ENCODE measurements at regions not wholly inside any gene's neighbourhood (a gene's known extent, or its start where the extent isn't known, plus 50 kb on each side); places are given as distances from the start of the nearest gene placed in this dataset.

GRCh38 chr10:1923586-1923985 is 186.3 kb upstream of the ADARB2 start:
- H3K4me3 Mint-ChIP-seq = no peak overlapping the region
- TF ChIP-seq EZH2 (IDR thresholded peaks at IDR 0.05; ENCODE audit: borderline replicate concordance, insufficient read depth, low read depth, low read length, poor library complexity, severe bottlenecking) (no peak), CTCF (IDR thresholded peaks at IDR 0.05) (no peak)
- Histone ChIP-seq H3K4me2 (replicated peaks; ENCODE audit: low read depth, low read length, poor library complexity, severe bottlenecking) (no peak overlapping the region), H3K27ac (ENCODE audit: low read length in 2 of 2) (no peak overlapping the region), H3K4me3 (ENCODE audit: control extremely low read depth in 1 of 5, extremely low read depth in 1 of 5, insufficient read depth in 1 of 5, low read depth in 2 of 5, low read length in 4 of 5) (no peak overlapping the region), H3K4me1 (ENCODE audit: control insufficient read depth in 2 of 2, insufficient read depth in 2 of 2, low read length in 2 of 2) (peaks cover 0 to 9% of the 10 kb centered on the region in 2 donors), H2AFZ (ENCODE audit: insufficient read depth, low read depth, low read length, poor library complexity, severe bottlenecking) (no peak overlapping the region), H3K27me3 (replicated peaks in 1 of 4; ENCODE audit: control extremely low read depth in 1 of 4, control insufficient read depth in 3 of 4, insufficient read depth in 4 of 4, low read length in 3 of 4) (no peaks in the 10 kb centered on the region), H3K36me3 (replicated peaks in 1 of 2; ENCODE audit: control extremely low read depth in 1 of 2, control insufficient read depth in 1 of 2, extremely low read depth in 1 of 2, insufficient read depth in 2 of 2, low read length in 1 of 2) (no peaks in the 10 kb centered on the region), H3K9me3 (ENCODE audit: control extremely low read depth in 1 of 3, control insufficient read depth in 2 of 3, insufficient read depth in 1 of 3, low read length in 2 of 3) (no peaks in the 10 kb centered on the region), H3K9ac (ENCODE audit: low read length) (no peak overlapping the region), H4K20me1 (ENCODE audit: control insufficient read depth, insufficient read depth, low read length, poor library complexity, severe bottlenecking) (no peaks in the 10 kb centered on the region), H3K79me2 (ENCODE audit: control insufficient read depth, insufficient read depth, low read length) (no peaks in the 10 kb centered on the region)
- H3K4me1 Mint-ChIP-seq = no peaks in the 10 kb centered on the region
- no peaks in the 10 kb centered on the region for H3K9me3 Mint-ChIP-seq (ENCODE audit: insufficient read depth)
- intact Hi-C loops (cut with micrococcal nuclease) = no loop called here
- H3K27ac Mint-ChIP-seq = no peak overlapping the region
- H3K27me3 Mint-ChIP-seq = peaks cover 14% of the 10 kb centered on the region
- POLR2A ChIA-PET = no interaction called here
- CTCF ChIA-PET = interaction anchor here (1.7 kb wide), 1 partner anchor 502 kb away, joined by 3 read pairs; no protein-coding TSS in a partner anchor
- peak; percentile 31 for DNase-seq
- no peak for ATAC-seq (ENCODE audit: low read depth)
- 18% methylated on average over 7 of the region's 8 CpGs for WGBS (ENCODE audit: insufficient coverage)

- peaks cover 5% of the 10 kb centered on the region for H3K27me3 Mint-ChIP-seq
- no peak overlapping the region for H3K4me3 Mint-ChIP-seq
- H3K9ac ChIP-seq (ENCODE audit: low read length) = no peak overlapping the region
Measured at GRCh38 chr10:1920941-1921340, 183.6 kb upstream of the ADARB2 start.

More at GRCh38 chr10:1920941-1921340, 183.6 kb upstream of the ADARB2 start:
- intact Hi-C loops (cut with micrococcal nuclease) = no loop called here
- WGBS (ENCODE audit: insufficient coverage) = 100% methylated on average over 1 of the region's 4 CpGs
- no peaks in the 10 kb centered on the region for H4K20me1 ChIP-seq (ENCODE audit: control insufficient read depth, insufficient read depth, low read length, poor library complexity, severe bottlenecking)
- ChIA-PET CTCF (no interaction called here), POLR2A (no interaction called here)
- H3K27ac ChIP-seq (ENCODE audit: low read length in 2 of 2) = no peak overlapping the region
- no peak overlapping the region for H3K4me2 ChIP-seq (replicated peaks; ENCODE audit: low read depth, low read length, poor library complexity, severe bottlenecking)
- no peak overlapping the region for H3K4me3 ChIP-seq (ENCODE audit: control extremely low read depth in 1 of 5, extremely low read depth in 1 of 5, insufficient read depth in 1 of 5, low read depth in 2 of 5, low read length in 4 of 5)
- H3K36me3 ChIP-seq (replicated peaks in 1 of 2; ENCODE audit: control extremely low read depth in 1 of 2, control insufficient read depth in 1 of 2, extremely low read depth in 1 of 2, insufficient read depth in 2 of 2, low read length in 1 of 2) = no peaks in the 10 kb centered on the region
- peaks cover 0 to 9% of the 10 kb centered on the region in 2 donors for H3K4me1 ChIP-seq (ENCODE audit: control insufficient read depth in 2 of 2, insufficient read depth in 2 of 2, low read length in 2 of 2)
- ATAC-seq (ENCODE audit: low read depth) (no peak), DNase-seq (no peak)
- H2AFZ ChIP-seq (ENCODE audit: insufficient read depth, low read depth, low read length, poor library complexity, severe bottlenecking) = no peak overlapping the region
- H3K9me3 ChIP-seq (ENCODE audit: control extremely low read depth in 1 of 3, control insufficient read depth in 2 of 3, insufficient read depth in 1 of 3, low read length in 2 of 3) = no peaks in the 10 kb centered on the region
- TF ChIP-seq EZH2 (IDR thresholded peaks at IDR 0.05; ENCODE audit: borderline replicate concordance, insufficient read depth, low read depth, low read length, poor library complexity, severe bottlenecking) (no peak), CTCF (IDR thresholded peaks at IDR 0.05) (no peak)
- no peak overlapping the region for H3K27ac Mint-ChIP-seq
- H3K9me3 Mint-ChIP-seq (ENCODE audit: insufficient read depth) = no peaks in the 10 kb centered on the region
- no peaks in the 10 kb centered on the region for H3K79me2 ChIP-seq (ENCODE audit: control insufficient read depth, insufficient read depth, low read length)
- H3K4me1 Mint-ChIP-seq = no peaks in the 10 kb centered on the region
- no peaks in the 10 kb centered on the region for H3K27me3 ChIP-seq (replicated peaks in 1 of 4; ENCODE audit: control extremely low read depth in 1 of 4, control insufficient read depth in 3 of 4, insufficient read depth in 4 of 4, low read length in 3 of 4)

Data from B cell (primary cell).